H1 (cell line): ENCODE measurements at regions not wholly inside any gene's neighbourhood (a gene's known extent, or its start where the extent isn't known, plus 50 kb on each side); places are given as distances from the start of the nearest gene placed in this dataset.

Experiments
- CTCF ChIA-PET: fragments of 300-600 bp; sonication (Branson Sonifier 250); formaldehyde crosslinking; loops from one replicate; lab custom pipeline; 2021; ENCODE audit not compliant: partially characterized antibody; lab: Charles Lee
- POLR2A ChIA-PET: fragments of 300-600 bp; sonication (Branson Sonifier 250); formaldehyde crosslinking; loops from one replicate; lab custom pipeline; 2021; ENCODE audit warnings: inconsistent platforms; ENCODE audit not compliant: partially characterized antibody; lab: Charles Lee
- DNase-seq, 2 experiments: peaks; one replicate each; pipeline versions ENCODE4 v3.0.0 to v3.0.0-alpha.2; 2010 to 2022; ENCODE audit warnings: low spot score in 2 of 2, low read depth in 1 of 2, mixed read lengths in 1 of 2
- FAIRE-seq: peaks from 2 replicates; lab custom pipeline; 2011; peaks lifted over from hg19 to GRCh38; lab: Jason Lieb, UNC
- H2AFZ ChIP-seq: 2 replicates; pipeline ENCODE4 v1.8.1; 2012; ENCODE audit warnings: low read length, inconsistent platforms
- H2AK5ac ChIP-seq: 2 replicates; pipeline ENCODE4 v1.6.1; 2013; ENCODE audit warnings: low read depth, low read length
- H2BK120ac ChIP-seq: replicated peaks from 2 replicates; pipeline ENCODE3; 2013; ENCODE audit warnings: low read depth, low read length, inconsistent platforms
- H2BK12ac ChIP-seq: 2 replicates; pipeline ENCODE4 v1.6.1; 2013; ENCODE audit warnings: low read depth, low read length
- H2BK15ac ChIP-seq: 2 replicates; pipeline ENCODE4 v1.6.1; 2013; ENCODE audit warnings: low read length
- H2BK20ac ChIP-seq: 2 replicates; pipeline ENCODE4 v1.6.1; 2013; ENCODE audit warnings: low read length
- H2BK5ac ChIP-seq: 2 replicates; pipeline ENCODE4 v1.6.1; 2013; ENCODE audit warnings: low read depth, low read length
- H3K14ac ChIP-seq: 2 replicates; pipeline ENCODE4 v1.6.1; 2013; ENCODE audit warnings: inconsistent platforms; ENCODE audit not compliant: insufficient read length
- H3K18ac ChIP-seq: 2 replicates; pipeline ENCODE4 v1.6.1; 2013; ENCODE audit warnings: low read length; ENCODE audit errors: extremely low read depth
- H3K23ac ChIP-seq: 2 replicates; pipeline ENCODE4 v1.6.1; 2013; ENCODE audit warnings: inconsistent platforms; ENCODE audit not compliant: insufficient read length
- H3K23me2 ChIP-seq: 2 replicates; pipeline ENCODE4 v1.6.1; 2013; ENCODE audit warnings: low read depth, low read length
- H3K27ac ChIP-seq: 2 replicates; pipeline ENCODE4 v1.6.1; 2011; ENCODE audit warnings: low read depth, low read length, inconsistent platforms
- H3K27me3 ChIP-seq, 4 experiments: replicated peaks in 1 of 4; 1 replicate in 1 of 4; 2 replicates in 3 of 4; pipeline versions ENCODE4 v1.6.1 to v1.8.1; 2011 to 2013; ENCODE audit warnings: low read length in 3 of 4, mild to moderate bottlenecking in 3 of 4, inconsistent platforms in 2 of 4, mixed read lengths in 2 of 4, moderate library complexity in 1 of 4; ENCODE audit not compliant: control insufficient read depth in 3 of 4, insufficient read depth in 3 of 4; ENCODE audit errors: extremely low read depth in 1 of 4
- H3K36me3 ChIP-seq, 4 experiments: 2 replicates each; pipeline versions ENCODE4 v1.6.1 to v1.8.1; 2011 to 2013; ENCODE audit warnings: mild to moderate bottlenecking in 4 of 4, low read length in 3 of 4, moderate library complexity in 2 of 4, control low read depth in 1 of 4, inconsistent platforms in 1 of 4; ENCODE audit not compliant: insufficient read depth in 4 of 4, control insufficient read depth in 2 of 4
- H3K4ac ChIP-seq: replicated peaks from 2 replicates; pipeline ENCODE3; 2013; ENCODE audit warnings: low read length, low read depth, mixed read lengths, inconsistent platforms; ENCODE audit not compliant: insufficient read length
- H3K4me1 ChIP-seq, 4 experiments: replicated peaks in 1 of 4; 1 replicate in 1 of 4; 2 replicates in 3 of 4; pipeline versions ENCODE4 v1.6.1 to v1.8.1; 2011 to 2013; ENCODE audit warnings: low read length in 3 of 4, inconsistent platforms in 2 of 4, mixed read lengths in 1 of 4; ENCODE audit not compliant: insufficient read depth in 4 of 4, control insufficient read depth in 3 of 4
- H3K4me2 ChIP-seq, 2 experiments: 2 replicates each; pipeline versions ENCODE4 v1.6.1 to v1.8.1; 2011 to 2013; ENCODE audit warnings: low read depth in 2 of 2, low read length in 2 of 2, control low read depth in 1 of 2, inconsistent platforms in 1 of 2, mild to moderate bottlenecking in 1 of 2; ENCODE audit not compliant: insufficient read depth in 1 of 2
- H3K4me3 ChIP-seq, 4 experiments: fragments of 200-600, 300-600 bp in 1 of 4; sonication (generic), shearing (Covaris generic), sonication (Bioruptor Twin) in 1 of 4; 2 replicates each; pipeline versions ENCODE4 v1.5.1 to v1.8.1; 2011 to 2016; ENCODE audit warnings: low read length in 4 of 4, low read depth in 3 of 4, control low read depth in 2 of 4, inconsistent platforms in 2 of 4, mild to moderate bottlenecking in 2 of 4, mixed read lengths in 1 of 4, moderate library complexity in 1 of 4; ENCODE audit not compliant: insufficient read depth in 2 of 4; ENCODE audit errors: extremely low read depth in 1 of 4
- H3K56ac ChIP-seq: replicated peaks from 2 replicates; pipeline ENCODE3; 2013; ENCODE audit warnings: low read depth, mild to moderate bottlenecking, mixed read lengths, low read length, inconsistent platforms; ENCODE audit not compliant: insufficient read length
- H3K79me1 ChIP-seq: 2 replicates; pipeline ENCODE4 v1.6.1; 2013; ENCODE audit warnings: low read depth, low read length, control low read depth
- H3K79me2 ChIP-seq, 2 experiments: 2 replicates each; pipeline versions ENCODE4 v1.6.1 to v1.8.1; 2012 to 2013; ENCODE audit warnings: low read length in 2 of 2, mild to moderate bottlenecking in 2 of 2, inconsistent platforms in 1 of 2; ENCODE audit not compliant: insufficient read depth in 2 of 2, control insufficient read depth in 1 of 2
- H3K9ac ChIP-seq, 4 experiments: replicated peaks in 1 of 4; 1 replicate in 1 of 4; 2 replicates in 3 of 4; pipeline versions ENCODE4 v1.6.1 to v1.8.1; 2011 to 2013; ENCODE audit warnings: low read depth in 3 of 4, low read length in 3 of 4, control low read depth in 2 of 4, mild to moderate bottlenecking in 2 of 4, moderate library complexity in 2 of 4, inconsistent platforms in 1 of 4; ENCODE audit errors: extremely low read depth in 1 of 4
- H3K9me3 ChIP-seq, 2 experiments: 2 replicates each; pipeline versions ENCODE4 v1.6.1 to v1.8.1; 2012 to 2013; ENCODE audit warnings: mild to moderate bottlenecking in 2 of 2, moderate library complexity in 2 of 2, control low read depth in 1 of 2, inconsistent platforms in 1 of 2, low read depth in 1 of 2, low read length in 1 of 2, mixed read lengths in 1 of 2; ENCODE audit not compliant: insufficient read depth in 2 of 2
- H4K20me1 ChIP-seq, 2 experiments: replicated peaks in 1 of 2; 2 replicates each; pipeline versions ENCODE3 to v1.8.1; 2011 to 2013; ENCODE audit warnings: inconsistent platforms in 2 of 2, low read length in 2 of 2, mild to moderate bottlenecking in 1 of 2; ENCODE audit not compliant: insufficient read depth in 2 of 2, control insufficient read depth in 1 of 2
- H4K5ac ChIP-seq: 2 replicates; pipeline ENCODE4 v1.6.1; 2013; ENCODE audit warnings: low read length, low read depth, mixed read lengths, inconsistent platforms; ENCODE audit not compliant: insufficient read length
- H4K8ac ChIP-seq: 2 replicates; pipeline ENCODE4 v1.8.0; 2013; ENCODE audit warnings: mild to moderate bottlenecking, moderate library complexity, low read length, inconsistent platforms; ENCODE audit not compliant: insufficient read depth; ENCODE audit errors: extremely low read depth
- H4K91ac ChIP-seq: replicated peaks from 2 replicates; pipeline ENCODE3; 2013; ENCODE audit warnings: low read length, mixed read lengths, inconsistent platforms; ENCODE audit not compliant: insufficient read length
- ATF3 ChIP-seq: IDR thresholded peaks from 2 replicates; pipeline ENCODE4 v1.6.1; 2011; ENCODE audit warnings: low read depth, mild to moderate bottlenecking, low read length; ENCODE audit not compliant: insufficient read depth
- BACH1 ChIP-seq: IDR thresholded peaks from 2 replicates; pipeline ENCODE4 v1.6.1; 2012; ENCODE audit warnings: low read length, improper control_type of control experiment
- NANOG ChIP-seq: IDR thresholded peaks from 2 replicates; pipeline ENCODE4 v1.6.1; 2011; ENCODE audit warnings: low read length, low read depth, mild to moderate bottlenecking, inconsistent platforms; ENCODE audit not compliant: insufficient read depth, poor library complexity, severe bottlenecking
- NRF1 ChIP-seq: IDR thresholded peaks from 2 replicates; pipeline ENCODE4 v1.6.1; 2011; ENCODE audit warnings: mild to moderate bottlenecking, low read depth, low read length, improper control_type of control experiment
- SP4 ChIP-seq: IDR thresholded peaks from 2 replicates; pipeline ENCODE4 v1.6.1; 2012; ENCODE audit warnings: low read length, inconsistent platforms
- TAF7 ChIP-seq: optimal IDR thresholded peaks from 2 replicates; pipeline ENCODE3; 2011; ENCODE audit warnings: low read depth, mild to moderate bottlenecking, inconsistent platforms, low read length, moderate library complexity, borderline replicate concordance
- WGBS, 2 experiments: shearing (Covaris generic) in 1 of 2; methylation state at CpG; one replicate each; pipeline versions ENCODE4 v1.1.6 to v1.1.7; 2013 to 2015; ENCODE audit warnings: low lambda C conversion rate in 2 of 2, mixed read lengths in 2 of 2, inconsistent platforms in 1 of 2, low coverage in 1 of 2, missing lambda C conversion rate in 1 of 2; ENCODE audit not compliant: insufficient replicate concordance in 2 of 2, insufficient coverage in 1 of 2, insufficient read length in 1 of 2; ENCODE audit errors: extremely low coverage in 1 of 2, missing lambda C conversion rate in 1 of 2; 5-methylcytosine and 5-hydroxymethylcytosine counted together

DNA sequence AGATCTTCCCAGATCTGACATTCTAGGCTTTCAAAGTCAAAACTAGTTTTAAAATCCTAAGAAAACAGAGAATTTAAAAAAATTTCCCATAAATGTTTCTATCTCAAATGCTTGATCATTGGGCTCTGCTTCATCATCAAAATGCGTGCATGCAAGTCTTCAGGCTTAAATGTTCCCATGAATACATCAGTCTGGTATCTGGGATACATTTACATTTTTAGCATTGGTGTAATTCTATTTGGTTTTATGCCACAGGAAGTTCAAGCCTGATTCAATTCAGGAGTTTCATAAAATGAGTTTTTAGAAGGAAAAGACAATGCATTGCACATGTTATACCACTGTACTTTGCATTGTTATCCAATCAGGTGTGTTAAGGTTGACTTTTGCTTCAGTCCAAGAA, 336.4 kb downstream of the PCNX1 start:
- ChIA-PET CTCF (interaction anchor here (0.8 kb wide), 1 partner anchor 509 kb away, joined by 3 read pairs; no protein-coding TSS in a partner anchor), POLR2A (no interaction called here)
- Histone ChIP-seq H4K8ac (no peak overlapping the region), H2AFZ (no peak overlapping the region), H3K23me2 (no peaks in the 10 kb centered on the region), H3K14ac (no peak overlapping the region), H4K5ac (no peak overlapping the region), H3K27me3 (no peaks in the 10 kb centered on the region), H2BK5ac (no peak overlapping the region), H3K23ac (no peak overlapping the region), H3K18ac (no peak overlapping the region), H3K36me3 (no peaks in the 10 kb centered on the region), H3K9ac (no peak overlapping the region), H3K4me2 (no peak overlapping the region), H2BK20ac (no peak overlapping the region), H3K56ac (no peak overlapping the region), H3K4me1 (no peaks in the 10 kb centered on the region), H2AK5ac (no peak overlapping the region), H3K4me3 (no peak overlapping the region), H4K91ac (no peak overlapping the region), H2BK12ac (no peak overlapping the region), H2BK15ac (no peak overlapping the region), H2BK120ac (no peak overlapping the region), H3K27ac (no peak overlapping the region), H3K79me1 (no peaks in the 10 kb centered on the region), H4K20me1 (no peaks in the 10 kb centered on the region), H3K9me3 (no peaks in the 10 kb centered on the region), H3K4ac (no peak overlapping the region), H3K79me2 (no peaks in the 10 kb centered on the region)
- WGBS, 2 experiments: 82% methylated on average over 1 of the region's 1 CpG; no CpG with 5 or more reads in 1 of the 2 experiments
- FAIRE-seq (no peak), DNase-seq (no peak)
- no peak for TF ChIP-seq BACH1
- no peak for TF ChIP-seq NRF1
- no peak for TF ChIP-seq NANOG
- no peak for TF ChIP-seq ATF3
- TF ChIP-seq TAF7: no peak
- no peak for TF ChIP-seq SP4
